ENCODE measurements at regions not wholly inside any gene's neighbourhood (a gene's known extent, or its start where the extent isn't known, plus 50 kb on each side); places are given as distances from the start of the nearest gene placed in this dataset.

DNA sequence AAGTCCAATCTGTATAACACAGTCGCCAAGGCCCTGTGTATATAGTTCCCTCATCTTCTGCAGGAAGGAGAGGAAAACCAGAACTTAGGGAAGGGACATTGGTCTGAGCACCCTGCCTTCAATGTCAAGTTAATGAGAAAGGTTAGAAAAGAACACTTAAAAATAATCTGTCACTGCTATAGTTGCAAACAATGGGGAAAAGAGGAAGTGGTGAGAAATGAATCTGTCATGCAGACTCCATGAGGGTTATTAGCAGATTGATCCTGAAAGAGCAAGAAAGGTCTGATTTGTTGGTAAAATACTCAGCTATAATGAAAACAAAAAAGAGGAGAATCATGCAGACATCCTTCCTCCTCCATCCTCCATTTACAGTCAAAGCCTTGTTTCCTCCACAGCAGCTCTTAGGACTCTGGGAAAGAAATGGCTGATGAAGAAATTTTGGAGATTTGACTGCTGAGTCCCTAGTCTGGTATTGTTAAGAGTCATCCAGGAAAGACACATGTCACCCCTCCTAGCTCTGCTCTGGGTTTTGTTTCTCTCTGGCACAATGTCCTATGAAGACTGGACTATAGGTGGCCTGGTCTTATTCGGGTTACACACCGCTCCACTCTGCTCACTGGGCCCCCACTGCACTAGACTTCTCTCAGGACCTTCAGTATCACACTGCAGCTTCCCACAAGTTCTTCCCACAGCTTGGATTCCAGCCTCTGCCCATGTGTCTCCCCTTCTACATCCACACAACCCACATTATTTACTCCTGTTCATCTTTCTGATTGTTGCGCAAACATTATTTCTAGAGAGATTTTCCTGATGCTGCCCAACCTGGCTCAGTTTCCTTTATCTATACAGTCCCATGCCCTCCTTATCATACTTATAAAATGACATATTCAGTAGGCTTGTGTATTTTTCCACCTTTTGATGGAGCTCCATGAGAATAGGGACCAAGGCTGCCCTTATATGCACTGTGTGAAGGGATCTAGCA, 56.5 kb upstream of the XYLT1 start:
- Mint-ChIP-seq H3K4me1 (ENCODE audit: unreplicated experiment) (no peaks in the 10 kb centered on the region), H3K27ac (no peak overlapping the region), H3K9me3 (peaks cover 6% of the 10 kb centered on the region), H3K27me3 (peaks cover 9% of the 10 kb centered on the region), H3K4me3 (no peak overlapping the region), H3K36me3 (no peaks in the 10 kb centered on the region)
- no peak for DNase-seq (ENCODE audit: extremely low spot score, unreplicated experiment)
- TF ChIP-seq, protein P1, sequence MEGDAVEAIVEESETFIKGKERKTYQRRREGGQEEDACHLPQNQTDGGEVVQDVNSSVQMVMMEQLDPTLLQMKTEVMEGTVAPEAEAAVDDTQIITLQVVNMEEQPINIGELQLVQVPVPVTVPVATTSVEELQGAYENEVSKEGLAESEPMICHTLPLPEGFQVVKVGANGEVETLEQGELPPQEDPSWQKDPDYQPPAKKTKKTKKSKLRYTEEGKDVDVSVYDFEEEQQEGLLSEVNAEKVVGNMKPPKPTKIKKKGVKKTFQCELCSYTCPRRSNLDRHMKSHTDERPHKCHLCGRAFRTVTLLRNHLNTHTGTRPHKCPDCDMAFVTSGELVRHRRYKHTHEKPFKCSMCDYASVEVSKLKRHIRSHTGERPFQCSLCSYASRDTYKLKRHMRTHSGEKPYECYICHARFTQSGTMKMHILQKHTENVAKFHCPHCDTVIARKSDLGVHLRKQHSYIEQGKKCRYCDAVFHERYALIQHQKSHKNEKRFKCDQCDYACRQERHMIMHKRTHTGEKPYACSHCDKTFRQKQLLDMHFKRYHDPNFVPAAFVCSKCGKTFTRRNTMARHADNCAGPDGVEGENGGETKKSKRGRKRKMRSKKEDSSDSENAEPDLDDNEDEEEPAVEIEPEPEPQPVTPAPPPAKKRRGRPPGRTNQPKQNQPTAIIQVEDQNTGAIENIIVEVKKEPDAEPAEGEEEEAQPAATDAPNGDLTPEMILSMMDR (conservative IDR thresholded peaks at IDR 0.05), result no peak

DNA sequence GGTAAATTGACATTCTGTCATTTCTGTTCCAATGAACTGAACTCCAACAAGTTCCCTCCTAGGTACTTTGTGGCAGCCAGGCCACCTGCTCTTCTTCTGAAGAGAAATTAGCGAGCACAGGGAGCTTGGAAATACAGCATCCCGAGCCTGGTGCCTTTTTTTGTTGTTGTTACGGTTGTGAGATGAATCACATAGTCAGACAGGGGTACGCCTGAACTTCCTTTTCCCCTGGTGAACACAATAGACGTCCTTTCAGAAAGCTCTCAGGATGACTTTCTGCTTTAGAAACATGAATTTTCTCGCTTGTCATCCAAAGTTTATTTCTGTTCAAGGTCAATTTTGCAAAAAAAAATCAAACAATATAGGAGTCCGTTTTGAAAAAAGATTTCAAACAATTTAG, 53.9 kb upstream of the XYLT1 start:
- no peaks in the 10 kb centered on the region for H3K36me3 Mint-ChIP-seq
- H3K27ac Mint-ChIP-seq, result no peak overlapping the region
- no peak for DNase-seq (ENCODE audit: extremely low spot score, unreplicated experiment)
- no peak overlapping the region for H3K4me3 Mint-ChIP-seq
- H3K9me3 Mint-ChIP-seq, result peaks cover 2% of the 10 kb centered on the region
- TF ChIP-seq, protein P1 (conservative IDR thresholded peaks at IDR 0.05), result no peak
- no peaks in the 10 kb centered on the region for H3K4me1 Mint-ChIP-seq (ENCODE audit: unreplicated experiment)
- peaks cover 16% of the 10 kb centered on the region for H3K27me3 Mint-ChIP-seq

DNA sequence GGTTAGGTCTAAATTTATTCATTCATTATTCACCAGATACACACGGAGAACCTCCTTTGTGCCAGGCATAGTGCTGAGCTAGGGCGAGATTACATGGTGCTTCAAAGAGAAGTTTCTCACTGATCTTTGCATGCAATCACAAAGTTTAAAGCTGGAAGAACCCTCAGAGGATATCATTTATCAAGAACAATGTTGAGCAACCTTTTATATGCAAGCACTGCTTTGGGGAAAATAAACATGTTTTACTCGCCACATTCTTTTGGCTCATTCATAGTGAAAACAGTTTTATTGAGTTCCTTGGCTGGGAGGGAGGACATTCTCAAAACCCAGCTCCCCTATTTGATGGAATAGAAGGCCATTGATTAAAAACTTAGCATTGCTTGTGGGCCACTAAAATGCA, 49.8 kb upstream of the XYLT1 start:
- Mint-ChIP-seq H3K36me3 (no peaks in the 10 kb centered on the region), H3K4me3 (no peak overlapping the region)
- no peak for DNase-seq (ENCODE audit: extremely low spot score, unreplicated experiment)

More for the DNA sequence above, 49.8 kb upstream of the XYLT1 start:
- Mint-ChIP-seq H3K4me1 (ENCODE audit: unreplicated experiment) (no peaks in the 10 kb centered on the region), H3K9me3 (no peaks in the 10 kb centered on the region), H3K27me3 (peaks cover 22% of the 10 kb centered on the region), H3K27ac (no peak overlapping the region)
- TF ChIP-seq, protein P1 (conservative IDR thresholded peaks at IDR 0.05), result no peak

All from type B pancreatic cell (in vitro differentiated cells).